ENCODE measurements at regions not wholly inside any gene's neighbourhood (a gene's known extent, or its start where the extent isn't known, plus 50 kb on each side); places are given as distances from the start of the nearest gene placed in this dataset.
A peak's percentile ranks its signal among the peaks of the same experiment; 100 is the strongest.

DNA sequence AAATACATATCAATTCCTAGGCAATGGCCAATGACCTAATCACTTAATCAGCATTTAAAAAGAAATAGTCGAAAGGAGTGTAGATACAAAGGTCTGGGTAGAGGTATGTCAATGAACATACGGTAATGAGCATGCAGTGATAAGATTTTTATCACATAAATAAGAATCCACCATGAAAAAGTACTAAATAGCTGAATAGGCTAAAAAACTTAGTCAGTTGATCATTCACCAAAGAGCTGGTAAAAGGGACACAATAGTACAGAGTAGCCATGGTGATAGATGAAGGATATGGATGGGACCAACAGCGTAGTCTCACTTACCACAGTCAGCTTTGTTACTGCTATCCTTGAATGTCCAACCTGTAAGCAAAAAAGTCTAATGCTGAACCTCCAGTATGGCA lies 1018.6 kb upstream of the EYS start:
- H3K36me3 Mint-ChIP-seq: no peaks in the 10 kb centered on the region
- CTCF ChIA-PET (ENCODE audit: partially characterized antibody): no interaction called here

DNA sequence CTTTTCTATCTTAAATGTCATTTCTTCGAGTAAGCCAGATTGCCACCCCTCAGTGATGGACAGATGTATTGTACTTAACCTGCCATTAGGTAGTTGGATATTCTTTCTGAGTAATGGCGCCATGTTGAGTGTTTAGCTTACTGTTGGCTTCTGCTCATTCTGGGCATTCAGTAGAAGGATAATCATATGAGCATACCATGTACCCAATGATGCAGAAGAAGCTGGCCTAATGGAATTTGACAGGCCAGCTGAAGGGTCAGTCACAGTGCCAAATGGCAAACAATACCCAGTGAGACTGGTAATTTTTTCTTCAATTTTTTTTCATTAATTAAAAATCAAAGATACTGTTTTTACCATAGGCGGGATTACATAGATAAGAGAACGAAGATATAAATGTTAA lies 1010.8 kb upstream of the EYS start:
- H3K27me3 Mint-ChIP-seq: no peaks in the 10 kb centered on the region
- ChIA-PET POLR2A (ENCODE audit: partially characterized antibody) (no interaction called here), CTCF (ENCODE audit: partially characterized antibody) (no interaction called here)
- H3K36me3 ChIP-seq (ENCODE audit: insufficient read depth, low read length): no peaks in the 10 kb centered on the region
- H3K4me3 Mint-ChIP-seq: no peak overlapping the region
- no peaks in the 10 kb centered on the region for H3K4me1 ChIP-seq (ENCODE audit: insufficient read depth, low read length)
- no peaks in the 10 kb centered on the region for H3K4me1 Mint-ChIP-seq
- intact Hi-C loops (cut with micrococcal nuclease): no loop called here
- H3K27ac ChIP-seq (ENCODE audit: low read depth, low read length): no peak overlapping the region
- no peaks in the 10 kb centered on the region for H3K36me3 Mint-ChIP-seq
- peaks cover 0 to 16% (median 2%) of the 10 kb centered on the region in 8 donors for H3K9me3 Mint-ChIP-seq
- H3K27ac Mint-ChIP-seq: no peak overlapping the region
- no peaks in the 10 kb centered on the region for H3K27me3 ChIP-seq (ENCODE audit: insufficient read depth, low read length)
- no peak overlapping the region for H3K4me3 ChIP-seq (ENCODE audit: low read length in 2 of 2)
- no peak for DNase-seq
- no peaks in the 10 kb centered on the region for H3K9me3 ChIP-seq (ENCODE audit: control insufficient read depth in 1 of 2, low read length in 2 of 2)

More for the DNA sequence above, 1018.6 kb upstream of the EYS start:
- Mint-ChIP-seq H3K4me1 (no peaks in the 10 kb centered on the region), H3K9me3 (peaks cover 2 to 13% (median 7%) of the 10 kb centered on the region in 8 donors), H3K27me3 (no peaks in the 10 kb centered on the region), H3K4me3 (no peak overlapping the region), H3K27ac (no peak overlapping the region)
- Histone ChIP-seq H3K36me3 (ENCODE audit: insufficient read depth, low read length) (no peaks in the 10 kb centered on the region), H3K27ac (ENCODE audit: low read depth, low read length) (no peak overlapping the region), H3K4me1 (ENCODE audit: insufficient read depth, low read length) (no peaks in the 10 kb centered on the region), H3K9me3 (ENCODE audit: control insufficient read depth in 1 of 2, low read length in 2 of 2) (no peaks in the 10 kb centered on the region), H3K27me3 (ENCODE audit: insufficient read depth, low read length) (no peaks in the 10 kb centered on the region), H3K4me3 (ENCODE audit: low read length in 2 of 2) (no peak overlapping the region)
- intact Hi-C loops (cut with micrococcal nuclease): no loop called here
- no peak for DNase-seq
- POLR2A ChIA-PET (ENCODE audit: partially characterized antibody): no interaction called here

DNA sequence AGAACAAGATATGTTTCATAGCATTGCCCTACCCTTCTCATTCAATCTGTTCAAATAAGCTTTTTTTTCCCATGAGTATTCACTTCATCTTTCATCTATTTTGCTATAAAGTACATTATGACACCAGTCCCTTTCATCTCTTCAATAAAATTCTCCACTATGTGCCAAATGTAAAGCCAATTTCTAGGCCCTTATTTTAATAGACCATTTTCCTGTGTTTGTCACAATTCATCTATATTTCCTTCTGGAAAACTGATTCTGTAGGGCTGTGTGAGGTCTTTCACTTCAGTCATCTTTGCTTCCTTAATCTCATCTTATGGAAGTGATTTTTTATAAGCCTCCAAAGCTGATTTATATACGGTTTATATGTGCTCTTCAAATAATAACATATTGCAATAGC lies 992.4 kb upstream of the EYS start:
- no peaks in the 10 kb centered on the region for H3K4me1 ChIP-seq (ENCODE audit: insufficient read depth, low read length)
- H3K27ac ChIP-seq (ENCODE audit: low read depth, low read length): no peak overlapping the region
- no peak for DNase-seq
- CTCF ChIA-PET (ENCODE audit: partially characterized antibody): no interaction called here
- no peaks in the 10 kb centered on the region for H3K36me3 ChIP-seq (ENCODE audit: insufficient read depth, low read length)
- Mint-ChIP-seq H3K27me3 (no peaks in the 10 kb centered on the region), H3K36me3 (no peaks in the 10 kb centered on the region), H3K4me1 (no peaks in the 10 kb centered on the region), H3K4me3 (no peak overlapping the region), H3K27ac (peak overlapping the region in 1 of 7 donors; percentile 37), H3K9me3 (peaks cover 0 to 12% (median 7%) of the 10 kb centered on the region in 8 donors)
- no peaks in the 10 kb centered on the region for H3K27me3 ChIP-seq (ENCODE audit: insufficient read depth, low read length)
- POLR2A ChIA-PET (ENCODE audit: partially characterized antibody): no interaction called here
- H3K9me3 ChIP-seq (ENCODE audit: control insufficient read depth in 1 of 2, low read length in 2 of 2): no peaks in the 10 kb centered on the region
- intact Hi-C loops (cut with micrococcal nuclease): no loop called here
- no peak overlapping the region for H3K4me3 ChIP-seq (ENCODE audit: low read length in 2 of 2)

DNA sequence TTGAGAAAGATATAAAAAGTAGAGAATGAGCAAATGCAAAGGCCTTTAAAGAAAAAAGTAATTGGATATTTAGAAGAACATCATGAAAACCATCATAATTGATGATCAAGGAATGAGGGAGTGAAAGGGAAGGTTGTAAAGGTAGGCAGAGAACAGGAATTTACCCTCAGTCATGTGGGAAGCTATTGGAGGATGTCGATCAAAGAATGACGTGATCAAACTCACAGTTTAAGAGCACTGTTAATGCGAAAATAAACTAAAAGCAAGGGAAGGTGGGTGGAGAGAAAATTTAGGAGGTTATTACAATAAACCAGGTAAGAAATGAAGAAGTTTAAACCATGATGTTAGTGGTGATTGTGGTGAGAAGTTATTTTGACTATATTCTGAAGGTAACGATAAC lies 982.6 kb upstream of the EYS start:
- ChIA-PET POLR2A (ENCODE audit: partially characterized antibody) (no interaction called here), CTCF (ENCODE audit: partially characterized antibody) (no interaction called here)
- H3K9me3 ChIP-seq (ENCODE audit: control insufficient read depth in 1 of 2, low read length in 2 of 2): no peaks in the 10 kb centered on the region
- H3K27ac ChIP-seq (ENCODE audit: low read depth, low read length): no peak overlapping the region
- no peaks in the 10 kb centered on the region for H3K36me3 ChIP-seq (ENCODE audit: insufficient read depth, low read length)
- intact Hi-C loops (cut with micrococcal nuclease): no loop called here
- H3K4me1 Mint-ChIP-seq: no peaks in the 10 kb centered on the region
- H3K27ac Mint-ChIP-seq: no peak overlapping the region
- no peaks in the 10 kb centered on the region for H3K27me3 ChIP-seq (ENCODE audit: insufficient read depth, low read length)
- peaks cover 0 to 13% (median 3%) of the 10 kb centered on the region in 8 donors for H3K9me3 Mint-ChIP-seq
- no peaks in the 10 kb centered on the region for H3K36me3 Mint-ChIP-seq
- no peak for DNase-seq
- H3K4me3 ChIP-seq (ENCODE audit: low read length in 2 of 2): no peak overlapping the region
- H3K4me1 ChIP-seq (ENCODE audit: insufficient read depth, low read length): no peaks in the 10 kb centered on the region
- H3K4me3 Mint-ChIP-seq: no peak overlapping the region
- H3K27me3 Mint-ChIP-seq: no peaks in the 10 kb centered on the region

DNA sequence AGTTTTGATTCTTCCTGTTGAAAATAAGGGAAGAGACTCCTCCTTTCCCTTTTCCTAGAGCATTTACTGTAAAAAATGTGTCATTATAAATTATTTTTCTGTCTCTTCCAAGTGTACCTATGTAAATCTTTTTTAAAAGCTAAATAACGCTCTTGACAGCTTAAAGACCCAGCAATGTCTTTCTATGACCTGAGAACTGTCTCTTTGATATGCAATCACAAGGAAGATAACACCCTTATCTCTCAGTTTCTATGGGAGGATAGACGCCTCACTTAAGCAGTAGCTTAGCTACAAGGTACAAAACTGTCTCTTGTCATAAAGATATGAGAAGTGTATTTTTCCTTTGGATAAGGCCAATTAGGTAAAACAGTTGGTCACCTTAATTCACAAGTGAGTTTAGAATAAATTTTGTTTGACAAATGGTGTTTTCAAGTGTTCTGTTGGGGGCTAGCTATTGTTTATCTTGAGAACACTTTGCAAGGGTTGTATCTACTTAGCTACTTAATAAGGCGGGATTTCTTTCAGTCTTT lies 980.6 kb upstream of the EYS start:
- Mint-ChIP-seq H3K27ac (no peak overlapping the region), H3K9me3 (peaks cover 0 to 13% (median 3%) of the 10 kb centered on the region in 8 donors), H3K27me3 (no peaks in the 10 kb centered on the region), H3K4me3 (no peak overlapping the region), H3K36me3 (no peaks in the 10 kb centered on the region), H3K4me1 (no peaks in the 10 kb centered on the region)
- H3K9me3 ChIP-seq (ENCODE audit: control insufficient read depth in 1 of 2, low read length in 2 of 2): no peaks in the 10 kb centered on the region
- ChIA-PET POLR2A (ENCODE audit: partially characterized antibody) (no interaction called here), CTCF (ENCODE audit: partially characterized antibody) (no interaction called here)
- no peak overlapping the region for H3K27ac ChIP-seq (ENCODE audit: low read depth, low read length)
- H3K4me1 ChIP-seq (ENCODE audit: insufficient read depth, low read length): no peaks in the 10 kb centered on the region
- DNase-seq: no peak
- H3K4me3 ChIP-seq (ENCODE audit: low read length in 2 of 2): no peak overlapping the region
- intact Hi-C loops (cut with micrococcal nuclease): no loop called here
- no peaks in the 10 kb centered on the region for H3K27me3 ChIP-seq (ENCODE audit: insufficient read depth, low read length)
- no peaks in the 10 kb centered on the region for H3K36me3 ChIP-seq (ENCODE audit: insufficient read depth, low read length)

DNA sequence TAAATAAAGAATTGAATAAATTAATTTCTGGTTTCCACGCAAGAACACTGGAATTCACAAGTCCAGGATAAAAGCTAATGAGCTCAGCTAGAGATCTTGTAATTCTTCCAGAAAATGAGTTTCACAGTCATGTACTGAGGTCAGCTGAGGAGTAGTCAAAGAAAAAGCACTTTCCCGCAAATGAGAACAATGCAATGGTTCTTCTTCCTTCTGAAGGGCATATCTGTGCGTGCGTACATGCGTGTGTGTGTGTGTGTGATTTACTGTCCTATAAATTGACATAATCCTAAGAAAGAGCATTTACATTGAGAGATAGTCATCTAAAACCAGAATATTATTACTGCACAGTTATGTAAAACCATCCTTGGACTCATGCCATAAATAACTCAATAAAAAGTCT lies 968.9 kb upstream of the EYS start:
- Histone ChIP-seq H3K27me3 (ENCODE audit: insufficient read depth, low read length) (no peaks in the 10 kb centered on the region), H3K4me1 (ENCODE audit: insufficient read depth, low read length) (no peaks in the 10 kb centered on the region), H3K36me3 (ENCODE audit: insufficient read depth, low read length) (no peaks in the 10 kb centered on the region), H3K9me3 (ENCODE audit: control insufficient read depth in 1 of 2, low read length in 2 of 2) (no peaks in the 10 kb centered on the region), H3K4me3 (ENCODE audit: low read length in 2 of 2) (no peak overlapping the region), H3K27ac (ENCODE audit: low read depth, low read length) (no peak overlapping the region)
- Mint-ChIP-seq H3K4me1 (no peaks in the 10 kb centered on the region), H3K27me3 (no peaks in the 10 kb centered on the region), H3K27ac (no peak overlapping the region), H3K36me3 (no peaks in the 10 kb centered on the region), H3K9me3 (peaks cover 0 to 7% (median under 1%) of the 10 kb centered on the region in 8 donors), H3K4me3 (no peak overlapping the region)
- intact Hi-C loops (cut with micrococcal nuclease): no loop called here
- ChIA-PET CTCF (ENCODE audit: partially characterized antibody) (no interaction called here), POLR2A (ENCODE audit: partially characterized antibody) (no interaction called here)
- no peak for DNase-seq

DNA sequence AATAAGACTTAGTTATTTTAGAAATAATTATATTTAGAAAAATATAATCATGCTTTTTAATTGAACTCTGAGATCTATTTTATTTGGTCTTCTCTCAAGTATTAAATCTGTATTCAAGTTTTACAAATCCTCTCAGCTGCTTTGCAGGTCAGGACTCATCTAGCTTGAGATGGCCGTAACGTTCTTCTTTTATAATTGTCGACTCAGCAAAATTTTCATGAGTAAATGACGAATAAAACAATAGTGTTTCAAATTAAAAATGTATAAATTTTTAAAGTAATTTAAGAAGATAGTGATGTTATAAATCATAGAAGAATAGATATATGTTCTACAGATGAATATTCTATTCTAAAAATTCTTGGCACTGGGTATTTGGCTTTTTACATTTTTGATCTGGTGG lies 957.1 kb upstream of the EYS start:
- ChIA-PET CTCF (ENCODE audit: partially characterized antibody) (no interaction called here), POLR2A (ENCODE audit: partially characterized antibody) (no interaction called here)
- H3K36me3 Mint-ChIP-seq: no peaks in the 10 kb centered on the region
- no peaks in the 10 kb centered on the region for H3K4me1 Mint-ChIP-seq
- no peaks in the 10 kb centered on the region for H3K27me3 ChIP-seq (ENCODE audit: insufficient read depth, low read length)
- no peak overlapping the region for H3K4me3 ChIP-seq (ENCODE audit: low read length in 2 of 2)
- no peak overlapping the region for H3K27ac Mint-ChIP-seq
- DNase-seq: no peak
- H3K9me3 Mint-ChIP-seq: peaks cover 0 to 12% (median 6%) of the 10 kb centered on the region in 8 donors
- H3K36me3 ChIP-seq (ENCODE audit: insufficient read depth, low read length): no peaks in the 10 kb centered on the region
- H3K27me3 Mint-ChIP-seq: no peaks in the 10 kb centered on the region
- no peak overlapping the region for H3K4me3 Mint-ChIP-seq
- no peaks in the 10 kb centered on the region for H3K9me3 ChIP-seq (ENCODE audit: control insufficient read depth in 1 of 2, low read length in 2 of 2)
- no peaks in the 10 kb centered on the region for H3K4me1 ChIP-seq (ENCODE audit: insufficient read depth, low read length)
- intact Hi-C loops (cut with micrococcal nuclease): no loop called here
- no peak overlapping the region for H3K27ac ChIP-seq (ENCODE audit: low read depth, low read length)
